ENCODE measurements at regions not wholly inside any gene's neighbourhood (a gene's known extent, or its start where the extent isn't known, plus 50 kb on each side); places are given as distances from the start of the nearest gene placed in this dataset.

- TF ChIP-seq PRDM15 (CRISPR knock-in tag; IDR thresholded peaks at IDR 0.05), result no peak
- no peak for TF ChIP-seq TBL1XR1 (IDR thresholded peaks at IDR 0.05; ENCODE audit: low read depth, low read length)
- no peak for TF ChIP-seq GABPA (IDR thresholded peaks at IDR 0.05; ENCODE audit: low read depth)
- no peak for TF ChIP-seq REST (IDR thresholded peaks at IDR 0.05; ENCODE audit: low read depth, low read length)
- TF ChIP-seq ZNF217 (IDR thresholded peaks at IDR 0.05), result no peak
- TF ChIP-seq YY1 (IDR thresholded peaks at IDR 0.05; ENCODE audit: low read depth, low read length), result no peak
- no peak for TF ChIP-seq CBX5 (IDR thresholded peaks at IDR 0.05; ENCODE audit: low read depth)
- TF ChIP-seq KLF5 (IDR thresholded peaks at IDR 0.05; ENCODE audit: partially characterized antibody), result no peak
- TF ChIP-seq JUND (IDR thresholded peaks at IDR 0.05; ENCODE audit: low read depth, low read length), result no peak
- no peak for TF ChIP-seq SRF (IDR thresholded peaks at IDR 0.05; ENCODE audit: low read depth in 2 of 2, low read length in 2 of 2)
Observed at GRCh38 chr20:52748285-52748932, 223.7 kb upstream of the TSHZ2 start (continued).

All from GM12878 (cell line).